NB4 (cell line): ENCODE measurements at regions not wholly inside any gene's neighbourhood (a gene's known extent, or its start where the extent isn't known, plus 50 kb on each side); places are given as distances from the start of the nearest gene placed in this dataset.

Experiments
- POLR2A ChIP-seq: IDR thresholded peaks from 2 replicates; pipeline ENCODE4 v1.6.1; 2011; ENCODE audit warnings: mild to moderate bottlenecking; ENCODE audit not compliant: insufficient read length; ENCODE audit errors: extremely low read depth
- TF ChIP-seq, protein P1 (sequence below): IDR thresholded peaks from one replicate; pipeline ENCODE4 v1.5.1; 2012; ENCODE audit warnings: low read depth, low read length
- TF ChIP-seq, protein P2 (sequence below): IDR thresholded peaks from 2 replicates; pipeline ENCODE4 v1.6.1; 2011; ENCODE audit warnings: low read depth, low read length

- TF ChIP-seq POLR2A: no peak
- TF ChIP-seq, protein P1, sequence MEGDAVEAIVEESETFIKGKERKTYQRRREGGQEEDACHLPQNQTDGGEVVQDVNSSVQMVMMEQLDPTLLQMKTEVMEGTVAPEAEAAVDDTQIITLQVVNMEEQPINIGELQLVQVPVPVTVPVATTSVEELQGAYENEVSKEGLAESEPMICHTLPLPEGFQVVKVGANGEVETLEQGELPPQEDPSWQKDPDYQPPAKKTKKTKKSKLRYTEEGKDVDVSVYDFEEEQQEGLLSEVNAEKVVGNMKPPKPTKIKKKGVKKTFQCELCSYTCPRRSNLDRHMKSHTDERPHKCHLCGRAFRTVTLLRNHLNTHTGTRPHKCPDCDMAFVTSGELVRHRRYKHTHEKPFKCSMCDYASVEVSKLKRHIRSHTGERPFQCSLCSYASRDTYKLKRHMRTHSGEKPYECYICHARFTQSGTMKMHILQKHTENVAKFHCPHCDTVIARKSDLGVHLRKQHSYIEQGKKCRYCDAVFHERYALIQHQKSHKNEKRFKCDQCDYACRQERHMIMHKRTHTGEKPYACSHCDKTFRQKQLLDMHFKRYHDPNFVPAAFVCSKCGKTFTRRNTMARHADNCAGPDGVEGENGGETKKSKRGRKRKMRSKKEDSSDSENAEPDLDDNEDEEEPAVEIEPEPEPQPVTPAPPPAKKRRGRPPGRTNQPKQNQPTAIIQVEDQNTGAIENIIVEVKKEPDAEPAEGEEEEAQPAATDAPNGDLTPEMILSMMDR: no peak
- TF ChIP-seq, protein P2, sequence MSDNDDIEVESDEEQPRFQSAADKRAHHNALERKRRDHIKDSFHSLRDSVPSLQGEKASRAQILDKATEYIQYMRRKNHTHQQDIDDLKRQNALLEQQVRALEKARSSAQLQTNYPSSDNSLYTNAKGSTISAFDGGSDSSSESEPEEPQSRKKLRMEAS: no peak
Measured at GRCh38 chr6:76984572-76984971, 478.7 kb downstream of the HTR1B start.
